ENCODE measurements at regions not wholly inside any gene's neighbourhood (a gene's known extent, or its start where the extent isn't known, plus 50 kb on each side); places are given as distances from the start of the nearest gene placed in this dataset.

DNA sequence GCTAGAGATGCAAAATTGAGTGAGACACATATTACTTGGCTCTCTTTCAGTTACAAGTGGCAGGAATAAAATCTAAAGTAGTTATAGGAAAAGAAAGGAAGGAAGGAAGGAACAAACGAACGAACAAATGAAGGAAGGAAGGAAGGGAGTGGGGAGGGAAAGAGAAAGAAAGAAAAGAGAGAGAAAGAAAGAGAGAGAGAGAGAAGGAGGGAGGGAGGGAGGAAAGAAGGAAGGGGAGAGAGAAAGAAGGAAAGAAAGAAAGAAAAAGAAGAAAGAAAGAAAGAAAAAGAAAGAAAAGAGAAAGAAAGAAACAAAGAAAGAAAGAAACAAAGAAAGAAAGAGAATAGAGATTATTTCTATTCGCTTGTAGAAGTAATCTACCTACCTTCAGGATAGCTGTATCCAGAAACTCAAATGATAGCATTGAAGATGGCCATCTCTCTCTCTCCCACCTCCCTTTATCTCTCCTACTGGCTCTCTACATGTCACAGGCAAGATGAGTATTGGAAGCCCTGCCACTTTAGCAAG is 229.7 kb upstream of the TLE3 start:
- H3K4me3 ChIP-seq: no peak overlapping the region
- CTCF ChIA-PET: no interaction called here
- no peaks in the 10 kb centered on the region for H3K27me3 ChIP-seq (replicated peaks in 1 of 2; ENCODE audit: control insufficient read depth in 2 of 2, insufficient read depth in 2 of 2, low read length in 1 of 2)
- POLR2A ChIA-PET: no interaction called here
- H3K4me2 ChIP-seq (ENCODE audit: control insufficient read depth, insufficient read depth): no peak overlapping the region
- no peaks in the 10 kb centered on the region for H3K36me3 ChIP-seq (ENCODE audit: control insufficient read depth in 2 of 2, insufficient read depth in 2 of 2, low read length in 1 of 2)
- RAD21 ChIA-PET (ENCODE audit: unreplicated experiment): no interaction called here
- no TSS peak for BruUV-seq (replicated peaks)
- whole genome bisulfite sequencing (ENCODE audit: insufficient coverage, insufficient replicate concordance, low lambda C conversion rate, missing lambda C conversion rate): 41% methylated on average over 3 of the region's 3 CpGs
- intact Hi-C loops (cut with micrococcal nuclease; ENCODE audit: unreplicated experiment): no loop called here
- SMC1A ChIA-PET (ENCODE audit: uncharacterized antibody, unreplicated experiment): no interaction called here
- H3K9ac ChIP-seq (ENCODE audit: control insufficient read depth, insufficient read depth, low read length): no peak overlapping the region
- no peaks in the 10 kb centered on the region for H4K20me1 ChIP-seq (ENCODE audit: control insufficient read depth, insufficient read depth)
- H3K4me1 ChIP-seq (ENCODE audit: control insufficient read depth, insufficient read depth, low read length): peaks cover 15% of the 10 kb centered on the region
- DNase-seq (ENCODE audit: low read depth, low spot score) (no peak), FAIRE-seq (no peak), ATAC-seq (peak; percentile 31; the same call in 2 of the 3 replicates)
- no peaks in the 10 kb centered on the region for H3K79me2 ChIP-seq (ENCODE audit: control insufficient read depth, insufficient read depth, low read length)
- in situ Hi-C loops (cut with MboI): no loop called here
- H3K27ac ChIP-seq (ENCODE audit: control insufficient read depth, insufficient read depth): no peak overlapping the region
- no peaks in the 10 kb centered on the region; the same call in 2 of the 3 replicates for H3K9me3 ChIP-seq (replicated peaks; ENCODE audit: control insufficient read depth, insufficient read depth, low read length)
- no peak overlapping the region for H2AFZ ChIP-seq (ENCODE audit: control insufficient read depth, low read depth, low read length)
- no peak for TF ChIP-seq NR2C2 (IDR thresholded peaks at IDR 0.05; ENCODE audit: borderline replicate concordance, control insufficient read depth, insufficient read length, low read depth)
- no peak for TF ChIP-seq SREBF1 (IDR thresholded peaks at IDR 0.05; ENCODE audit: low read length)
- no peak for TF ChIP-seq ZNF24 (IDR thresholded peaks at IDR 0.05)
- TF ChIP-seq, protein P1, sequence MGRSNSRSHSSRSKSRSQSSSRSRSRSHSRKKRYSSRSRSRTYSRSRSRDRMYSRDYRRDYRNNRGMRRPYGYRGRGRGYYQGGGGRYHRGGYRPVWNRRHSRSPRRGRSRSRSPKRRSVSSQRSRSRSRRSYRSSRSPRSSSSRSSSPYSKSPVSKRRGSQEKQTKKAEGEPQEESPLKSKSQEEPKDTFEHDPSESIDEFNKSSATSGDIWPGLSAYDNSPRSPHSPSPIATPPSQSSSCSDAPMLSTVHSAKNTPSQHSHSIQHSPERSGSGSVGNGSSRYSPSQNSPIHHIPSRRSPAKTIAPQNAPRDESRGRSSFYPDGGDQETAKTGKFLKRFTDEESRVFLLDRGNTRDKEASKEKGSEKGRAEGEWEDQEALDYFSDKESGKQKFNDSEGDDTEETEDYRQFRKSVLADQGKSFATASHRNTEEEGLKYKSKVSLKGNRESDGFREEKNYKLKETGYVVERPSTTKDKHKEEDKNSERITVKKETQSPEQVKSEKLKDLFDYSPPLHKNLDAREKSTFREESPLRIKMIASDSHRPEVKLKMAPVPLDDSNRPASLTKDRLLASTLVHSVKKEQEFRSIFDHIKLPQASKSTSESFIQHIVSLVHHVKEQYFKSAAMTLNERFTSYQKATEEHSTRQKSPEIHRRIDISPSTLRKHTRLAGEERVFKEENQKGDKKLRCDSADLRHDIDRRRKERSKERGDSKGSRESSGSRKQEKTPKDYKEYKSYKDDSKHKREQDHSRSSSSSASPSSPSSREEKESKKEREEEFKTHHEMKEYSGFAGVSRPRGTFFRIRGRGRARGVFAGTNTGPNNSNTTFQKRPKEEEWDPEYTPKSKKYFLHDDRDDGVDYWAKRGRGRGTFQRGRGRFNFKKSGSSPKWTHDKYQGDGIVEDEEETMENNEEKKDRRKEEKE (IDR thresholded peaks at IDR 0.05): no peak
- TF ChIP-seq KAT2A (conservative IDR thresholded peaks at IDR 0.05; ENCODE audit: control insufficient read depth, low read depth, low read length): no peak
- TF ChIP-seq, protein P2, sequence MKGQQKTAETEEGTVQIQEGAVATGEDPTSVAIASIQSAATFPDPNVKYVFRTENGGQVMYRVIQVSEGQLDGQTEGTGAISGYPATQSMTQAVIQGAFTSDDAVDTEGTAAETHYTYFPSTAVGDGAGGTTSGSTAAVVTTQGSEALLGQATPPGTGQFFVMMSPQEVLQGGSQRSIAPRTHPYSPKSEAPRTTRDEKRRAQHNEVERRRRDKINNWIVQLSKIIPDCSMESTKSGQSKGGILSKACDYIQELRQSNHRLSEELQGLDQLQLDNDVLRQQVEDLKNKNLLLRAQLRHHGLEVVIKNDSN (IDR thresholded peaks at IDR 0.05; ENCODE audit: borderline replicate concordance, extremely low read length, insufficient read depth, low read depth, low read length): no peak
- no peak for TF ChIP-seq JUND (IDR thresholded peaks at IDR 0.05; ENCODE audit: low read depth, low read length)
- no peak for TF ChIP-seq POU2F2 (IDR thresholded peaks at IDR 0.05; ENCODE audit: borderline replicate concordance, low read depth, low read length)
- TF ChIP-seq KLF5 (IDR thresholded peaks at IDR 0.05; ENCODE audit: partially characterized antibody): no peak
- TF ChIP-seq, protein P3, sequence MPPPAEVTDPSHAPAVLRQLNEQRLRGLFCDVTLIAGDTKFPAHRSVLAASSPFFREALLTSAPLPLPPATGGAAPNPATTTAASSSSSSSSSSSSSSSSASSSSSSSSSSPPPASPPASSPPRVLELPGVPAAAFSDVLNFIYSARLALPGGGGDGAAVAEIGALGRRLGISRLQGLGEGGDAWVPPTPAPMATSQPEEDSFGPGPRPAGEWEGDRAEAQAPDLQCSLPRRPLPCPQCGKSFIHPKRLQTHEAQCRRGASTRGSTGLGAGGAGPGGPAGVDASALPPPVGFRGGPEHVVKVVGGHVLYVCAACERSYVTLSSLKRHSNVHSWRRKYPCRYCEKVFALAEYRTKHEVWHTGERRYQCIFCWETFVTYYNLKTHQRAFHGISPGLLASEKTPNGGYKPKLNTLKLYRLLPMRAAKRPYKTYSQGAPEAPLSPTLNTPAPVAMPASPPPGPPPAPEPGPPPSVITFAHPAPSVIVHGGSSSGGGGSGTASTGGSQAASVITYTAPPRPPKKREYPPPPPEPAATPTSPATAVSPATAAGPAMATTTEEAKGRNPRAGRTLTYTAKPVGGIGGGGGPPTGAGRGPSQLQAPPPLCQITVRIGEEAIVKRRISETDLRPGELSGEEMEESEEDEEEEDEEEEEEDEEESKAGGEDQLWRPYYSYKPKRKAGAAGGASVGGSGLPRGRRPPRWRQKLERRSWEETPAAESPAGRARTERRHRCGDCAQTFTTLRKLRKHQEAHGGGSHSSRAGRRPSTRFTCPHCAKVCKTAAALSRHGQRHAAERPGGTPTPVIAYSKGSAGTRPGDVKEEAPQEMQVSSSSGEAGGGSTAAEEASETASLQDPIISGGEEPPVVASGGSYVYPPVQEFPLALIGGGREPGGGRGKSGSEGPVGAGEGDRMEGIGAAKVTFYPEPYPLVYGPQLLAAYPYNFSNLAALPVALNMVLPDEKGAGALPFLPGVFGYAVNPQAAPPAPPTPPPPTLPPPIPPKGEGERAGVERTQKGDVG (CRISPR knock-in tag; IDR thresholded peaks at IDR 0.05): no peak
- TF ChIP-seq TAF1 (IDR thresholded peaks at IDR 0.05; ENCODE audit: borderline replicate concordance, low read depth, low read length): no peak
- no peak for TF ChIP-seq ZNF274 (IDR thresholded peaks at IDR 0.05; ENCODE audit: insufficient read depth, insufficient read length)
- TF ChIP-seq EZH2 (IDR thresholded peaks at IDR 0.05; ENCODE audit: borderline replicate concordance, control insufficient read depth, low read depth, low read length): no peak
- TF ChIP-seq, protein P4, sequence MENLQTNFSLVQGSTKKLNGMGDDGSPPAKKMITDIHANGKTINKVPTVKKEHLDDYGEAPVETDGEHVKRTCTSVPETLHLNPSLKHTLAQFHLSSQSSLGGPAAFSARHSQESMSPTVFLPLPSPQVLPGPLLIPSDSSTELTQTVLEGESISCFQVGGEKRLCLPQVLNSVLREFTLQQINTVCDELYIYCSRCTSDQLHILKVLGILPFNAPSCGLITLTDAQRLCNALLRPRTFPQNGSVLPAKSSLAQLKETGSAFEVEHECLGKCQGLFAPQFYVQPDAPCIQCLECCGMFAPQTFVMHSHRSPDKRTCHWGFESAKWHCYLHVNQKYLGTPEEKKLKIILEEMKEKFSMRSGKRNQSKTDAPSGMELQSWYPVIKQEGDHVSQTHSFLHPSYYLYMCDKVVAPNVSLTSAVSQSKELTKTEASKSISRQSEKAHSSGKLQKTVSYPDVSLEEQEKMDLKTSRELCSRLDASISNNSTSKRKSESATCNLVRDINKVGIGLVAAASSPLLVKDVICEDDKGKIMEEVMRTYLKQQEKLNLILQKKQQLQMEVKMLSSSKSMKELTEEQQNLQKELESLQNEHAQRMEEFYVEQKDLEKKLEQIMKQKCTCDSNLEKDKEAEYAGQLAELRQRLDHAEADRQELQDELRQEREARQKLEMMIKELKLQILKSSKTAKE (IDR thresholded peaks at IDR 0.05; ENCODE audit: low read depth, poor library complexity, severe bottlenecking): no peak
